Glomerular visceral epithelial cell (primary cell): ENCODE measurements at regions not wholly inside any gene's neighbourhood (a gene's known extent, or its start where the extent isn't known, plus 50 kb on each side); places are given as distances from the start of the nearest gene placed in this dataset.
"Not testable (repeated sequence)": the region's sequence is repeated elsewhere in the genome, so short reads cannot be mapped to it uniquely, and the experiment has no call there.

Source experiments
- DNase-seq: peaks from one replicate; pipeline ENCODE4 v3.0.0-alpha.2; 2016; ENCODE audit errors: extremely low spot score

DNA sequence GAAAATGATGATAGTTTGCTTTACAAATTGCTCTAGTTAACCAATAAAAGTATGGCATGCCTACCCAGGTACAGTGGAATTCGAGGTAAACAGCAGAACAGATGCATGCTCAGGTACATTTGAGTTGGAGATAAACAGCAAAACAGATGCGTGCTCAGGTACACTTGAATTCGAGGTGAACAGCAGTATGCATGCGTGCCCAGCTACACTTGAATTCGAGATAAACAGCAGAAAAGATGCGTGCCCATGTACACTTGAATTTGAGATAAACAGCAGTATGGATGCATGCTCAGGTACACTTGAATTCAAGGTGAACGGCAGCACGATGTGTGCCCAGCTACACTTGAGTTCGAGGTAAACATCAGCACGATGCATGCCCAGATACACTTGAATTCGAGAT, 155.2 kb upstream of the TPTE start:
- DNase-seq, result not testable (repeated sequence)

DNA sequence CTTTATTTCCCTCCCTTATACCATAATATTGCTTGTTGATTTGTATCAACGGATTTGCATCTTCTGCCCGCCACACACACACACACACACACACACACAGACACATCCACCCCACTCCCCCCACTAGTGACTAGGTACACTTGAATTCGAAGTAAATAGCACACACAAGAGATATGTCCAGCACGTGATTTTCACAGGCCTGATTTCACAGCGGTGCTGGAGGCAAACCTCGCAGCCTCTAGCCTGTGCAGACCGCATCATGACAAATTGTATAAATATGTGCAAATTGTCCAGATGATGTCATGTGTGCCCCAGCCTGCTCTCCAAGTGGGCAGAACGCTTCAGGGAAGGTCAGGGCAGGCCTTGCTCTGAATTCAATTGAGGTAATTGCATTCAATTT, 153.8 kb upstream of the TPTE start:
- DNase-seq, result peak; percentile 56

DNA sequence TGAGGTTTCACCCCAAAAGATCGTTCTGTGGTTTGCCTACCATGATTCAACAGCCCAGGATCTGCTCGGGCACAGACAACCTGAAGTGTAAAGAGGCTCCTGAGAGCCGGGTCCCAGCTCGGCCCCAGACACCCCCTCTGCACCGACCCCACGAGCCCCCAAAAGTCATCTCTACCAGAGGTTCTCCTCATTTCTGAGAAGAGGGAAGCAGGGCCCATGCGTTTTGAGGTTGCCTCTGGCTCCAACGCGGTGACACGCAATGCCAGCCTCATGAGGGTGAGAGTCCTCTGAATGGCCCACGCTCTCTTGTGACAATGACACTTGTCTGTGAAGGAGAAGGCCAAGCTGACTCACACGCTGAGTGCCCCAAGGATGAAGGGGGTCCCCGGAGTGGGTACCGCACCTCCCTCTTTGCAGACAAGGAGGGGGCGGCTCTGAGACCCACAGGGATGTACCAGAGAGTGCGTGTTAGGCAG, 153.0 kb upstream of the TPTE start:
- not testable (repeated sequence) for DNase-seq

DNA sequence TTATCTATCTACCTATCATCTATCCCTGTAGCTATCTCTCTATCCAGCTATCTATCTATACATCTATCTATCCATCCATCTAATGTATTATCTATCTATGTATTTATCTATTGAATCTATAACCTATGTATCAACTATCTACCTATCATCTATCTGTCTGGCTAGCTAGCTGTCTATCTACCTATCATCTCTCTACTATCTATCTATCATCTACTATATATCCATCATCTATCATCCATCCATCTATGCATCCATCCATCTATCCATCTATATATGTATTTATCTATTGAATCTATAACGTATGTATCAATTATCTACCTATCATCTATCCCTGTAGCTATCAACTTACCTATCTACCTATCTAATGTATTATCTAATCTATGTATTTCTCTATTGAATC, 152.1 kb upstream of the TPTE start:
- not testable (repeated sequence) for DNase-seq

DNA sequence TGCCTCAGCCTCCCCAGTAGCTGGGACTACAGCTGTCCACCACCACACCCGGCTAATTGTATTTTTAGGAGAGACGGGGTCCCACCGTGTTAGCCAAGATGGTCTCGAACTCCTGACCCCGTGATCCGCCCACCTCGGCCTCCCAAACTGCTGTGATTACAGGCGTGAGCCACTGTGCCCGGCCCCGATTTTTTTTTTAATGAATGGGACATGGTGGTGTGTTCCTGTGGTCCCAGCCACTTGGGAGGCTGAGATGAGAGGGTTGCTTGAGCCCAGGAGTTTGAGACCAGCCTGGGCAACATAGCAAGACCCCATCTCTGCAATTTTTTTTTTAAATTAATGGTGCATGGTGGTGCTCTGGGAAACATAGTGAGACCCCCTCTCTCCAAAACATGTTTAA, 143.6 kb upstream of the TPTE start:
- DNase-seq, result not testable (repeated sequence)

DNA sequence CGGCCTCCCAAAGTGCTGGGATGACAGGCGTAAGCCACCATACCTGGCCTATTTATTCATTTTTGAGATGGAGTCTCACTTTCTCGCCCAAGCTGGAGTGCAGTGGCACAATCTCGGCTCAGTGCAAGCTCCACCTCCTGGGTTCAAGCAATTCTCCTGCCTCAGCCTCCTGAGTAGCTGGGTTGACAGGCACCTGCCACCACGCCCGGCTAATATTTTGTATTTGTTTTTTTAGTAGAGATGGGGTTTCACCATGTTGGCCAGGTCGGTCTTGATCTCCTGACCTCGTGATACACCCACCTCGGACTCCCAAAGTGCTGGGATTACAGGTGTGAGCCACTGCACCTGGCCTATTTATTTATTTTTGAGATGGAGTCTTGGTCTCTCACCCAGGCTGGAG, 141.6 kb upstream of the TPTE start:
- not testable (repeated sequence) for DNase-seq

DNA sequence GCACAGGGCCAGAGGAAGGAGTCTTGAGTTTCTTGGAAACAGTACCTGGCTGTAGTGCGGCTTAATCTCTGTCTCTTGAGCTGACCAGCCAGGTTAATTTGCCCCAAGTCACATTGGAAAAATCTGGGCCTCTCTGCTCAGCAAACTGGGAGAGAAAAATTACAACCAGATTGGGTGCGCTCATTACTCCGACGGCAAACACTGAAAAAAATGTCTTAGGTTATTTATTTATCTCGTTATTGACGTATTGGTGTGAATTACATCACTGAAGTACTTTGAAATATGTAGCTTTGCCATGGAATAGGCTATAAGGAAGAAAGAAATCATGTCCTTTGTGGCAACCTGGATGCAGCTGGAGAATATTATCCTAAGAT, 139.7 kb upstream of the TPTE start:
- DNase-seq, result not testable (repeated sequence)

DNA sequence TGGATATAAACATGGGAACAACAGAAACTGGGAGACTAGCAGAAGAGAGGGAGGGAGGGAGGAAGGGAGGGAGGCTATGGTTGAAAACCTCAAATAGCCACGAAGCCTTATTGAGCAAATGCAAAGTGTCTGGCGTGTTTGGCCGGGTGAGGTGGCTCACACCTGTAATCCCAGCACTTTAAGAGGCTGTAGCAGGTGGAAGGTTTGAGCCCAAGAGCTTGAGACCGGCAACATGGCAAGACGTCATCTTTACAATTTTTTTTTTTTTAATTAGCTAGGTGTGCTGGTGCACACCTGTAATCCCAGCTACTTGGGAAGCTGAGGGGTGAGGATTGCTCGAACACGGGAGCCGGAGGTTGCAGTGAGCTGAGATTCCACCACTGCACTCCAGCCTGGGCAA, 139.2 kb upstream of the TPTE start:
- not testable (repeated sequence) for DNase-seq

DNA sequence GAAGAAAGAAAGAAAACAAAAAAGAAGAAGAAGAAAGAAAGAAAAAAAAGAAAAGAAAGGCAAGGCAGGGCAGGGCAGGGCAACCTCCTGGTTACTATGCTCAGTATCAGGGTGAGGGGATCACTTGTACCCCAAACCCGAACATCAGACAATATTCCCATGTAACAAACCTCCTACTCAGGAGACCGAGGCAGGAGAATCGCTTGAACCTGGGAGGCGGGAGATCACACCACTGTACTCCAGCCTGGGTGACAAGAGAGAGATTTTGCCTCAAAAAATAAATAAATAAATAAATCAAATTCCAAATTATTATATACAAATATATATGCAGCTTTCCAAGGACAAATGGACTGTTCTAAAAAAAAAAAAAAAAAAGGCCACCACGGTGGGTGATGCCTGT, 138.8 kb upstream of the TPTE start:
- DNase-seq, result not testable (repeated sequence)

DNA sequence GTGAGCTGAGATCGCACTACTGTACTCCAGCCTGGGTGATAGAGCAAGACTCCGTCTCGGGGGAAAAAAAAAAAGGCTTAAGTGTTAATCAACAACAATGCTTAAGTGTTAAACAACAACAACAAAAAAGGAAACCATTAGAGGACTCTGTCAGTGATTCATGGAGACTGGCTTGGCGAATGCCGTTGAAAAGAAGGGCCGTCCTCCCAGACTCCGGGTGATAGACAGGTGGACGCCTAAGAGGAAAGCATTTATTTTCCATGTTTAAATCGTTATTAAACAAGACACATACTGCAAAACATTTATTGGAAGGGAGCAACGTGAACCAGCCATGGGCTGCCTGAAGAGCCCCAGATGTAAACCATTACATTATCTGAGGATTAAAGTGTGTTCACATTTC, 137.8 kb upstream of the TPTE start:
- not testable (repeated sequence) for DNase-seq

DNA sequence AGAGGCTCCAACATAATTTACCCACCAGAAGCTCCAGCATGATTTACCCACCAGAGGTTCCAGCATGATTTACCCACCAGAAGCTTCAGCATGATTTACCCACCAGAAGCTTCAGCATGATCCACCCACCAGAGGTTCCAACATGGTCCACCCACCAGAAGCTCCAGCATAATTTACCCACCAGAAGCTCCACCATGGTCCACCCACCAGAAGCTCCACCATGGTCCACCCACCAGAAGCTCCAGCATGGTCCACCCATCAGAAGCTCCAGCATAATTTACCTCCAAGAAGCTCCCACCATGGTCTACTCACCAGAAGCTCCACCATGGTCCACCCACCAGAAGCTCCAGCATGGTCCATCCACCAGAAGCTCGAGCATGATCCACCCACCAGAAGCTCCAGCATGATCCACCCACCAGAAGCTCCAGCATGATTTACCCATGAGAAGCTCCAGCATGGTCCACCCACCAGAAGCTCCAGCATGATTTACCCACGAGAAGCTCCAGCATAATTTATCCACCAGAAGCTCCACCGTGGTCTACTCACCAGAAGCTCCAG, 137.0 kb upstream of the TPTE start:
- DNase-seq, result not testable (repeated sequence)

DNA sequence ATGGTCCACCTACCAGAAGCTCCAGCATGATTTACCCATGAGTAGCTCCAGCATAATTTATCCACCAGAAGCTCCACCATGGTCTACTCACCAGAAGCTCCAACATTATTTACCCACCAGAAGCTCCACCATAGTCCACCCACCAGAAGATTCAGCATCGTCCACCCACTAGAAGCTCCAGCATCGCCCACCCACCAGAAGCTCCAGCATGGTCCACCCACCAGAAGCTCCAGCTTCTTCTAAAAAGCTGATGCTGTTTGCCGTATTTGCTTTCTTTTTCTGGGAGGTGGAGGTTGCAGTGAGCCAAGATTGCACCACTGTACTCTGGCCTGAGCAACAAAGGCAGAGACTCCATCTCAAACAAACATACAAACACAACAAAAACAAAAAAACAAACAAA, 136.2 kb upstream of the TPTE start:
- not testable (repeated sequence) for DNase-seq

DNA sequence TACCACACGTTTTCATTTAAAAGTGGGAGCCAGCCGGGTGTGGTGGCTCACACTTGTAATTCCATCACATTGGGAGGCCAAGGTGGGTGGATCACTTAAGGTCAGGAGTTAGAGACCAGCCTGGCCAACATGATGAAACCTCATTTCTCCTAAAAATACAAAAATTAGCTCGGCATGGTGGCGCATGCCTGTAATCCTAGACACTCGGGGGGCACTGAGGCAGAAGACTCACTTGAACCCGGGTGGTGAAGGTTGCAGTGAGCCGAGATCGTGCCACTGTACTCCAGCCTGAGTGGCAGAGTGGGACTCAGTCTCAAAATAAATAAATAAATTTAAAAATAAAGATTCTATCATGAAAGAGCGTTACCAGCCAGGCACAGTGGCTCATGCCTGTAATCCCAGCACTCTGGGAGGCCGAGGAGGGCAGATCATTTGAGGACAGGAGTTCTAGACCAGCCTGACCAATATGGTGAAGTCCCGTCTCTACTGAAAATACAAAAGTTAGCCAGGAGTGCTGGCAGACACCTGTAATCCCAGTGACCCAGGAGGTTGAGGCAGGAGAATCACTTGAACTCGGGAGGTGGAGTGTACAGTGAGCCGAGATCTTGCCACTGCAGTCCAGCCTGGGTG, 135.4 kb upstream of the TPTE start:
- not testable (repeated sequence) for DNase-seq

DNA sequence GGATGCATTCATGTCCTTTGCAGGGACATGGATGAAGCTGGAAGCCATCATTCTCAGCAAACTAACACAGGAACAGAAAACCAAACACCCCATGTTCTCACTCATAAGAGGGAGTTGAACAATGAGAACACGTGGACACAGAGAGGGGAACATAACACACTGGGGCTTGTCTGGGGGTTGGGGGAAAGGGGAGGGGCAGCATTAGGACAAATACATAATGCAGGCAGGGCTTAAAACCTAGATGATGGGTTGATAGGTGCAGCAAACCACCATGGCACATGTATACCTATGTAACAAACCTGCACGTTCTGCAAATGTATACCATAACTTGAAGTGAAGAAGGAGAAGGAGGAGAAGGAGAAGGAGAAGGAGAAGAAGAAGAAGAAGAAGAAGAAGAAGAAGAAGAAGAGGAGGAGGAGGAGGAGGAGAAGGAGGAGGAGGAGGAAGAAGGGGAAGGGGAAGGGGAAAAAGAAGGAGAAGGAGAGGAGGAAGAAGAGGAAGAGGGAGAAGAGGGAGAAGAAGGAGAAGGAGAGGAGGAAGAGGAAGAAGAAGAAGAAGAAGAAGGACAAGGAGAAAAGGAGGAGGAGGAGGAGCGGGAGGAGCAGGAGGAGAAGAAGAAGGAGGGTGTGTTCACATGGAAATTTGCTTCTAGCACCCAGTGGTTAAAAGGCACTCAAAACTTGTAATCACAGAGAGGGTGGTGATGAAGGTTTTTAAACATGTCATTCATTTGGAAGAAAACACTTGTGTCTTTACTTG, 133.5 kb upstream of the TPTE start:
- DNase-seq, result not testable (repeated sequence)

DNA sequence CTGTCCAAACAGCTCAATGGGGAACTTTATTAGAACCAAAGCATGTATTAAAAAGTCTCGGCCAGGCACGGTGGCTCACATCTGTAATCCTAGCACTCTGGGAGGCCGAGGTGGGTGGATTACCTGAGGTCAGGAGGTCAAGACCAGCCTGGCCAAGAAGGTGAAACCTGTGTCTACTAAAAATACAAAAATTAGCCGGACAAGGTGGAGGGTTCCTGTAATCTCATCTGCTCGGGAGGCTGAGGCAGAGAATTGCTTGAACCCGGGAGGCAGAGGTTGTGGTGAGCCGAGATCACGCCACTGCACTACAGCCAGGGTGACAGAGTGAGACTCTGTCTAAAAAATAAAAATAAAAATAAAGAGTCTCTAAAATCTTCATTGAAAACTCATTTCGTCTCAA, 132.8 kb upstream of the TPTE start:
- not testable (repeated sequence) for DNase-seq

DNA sequence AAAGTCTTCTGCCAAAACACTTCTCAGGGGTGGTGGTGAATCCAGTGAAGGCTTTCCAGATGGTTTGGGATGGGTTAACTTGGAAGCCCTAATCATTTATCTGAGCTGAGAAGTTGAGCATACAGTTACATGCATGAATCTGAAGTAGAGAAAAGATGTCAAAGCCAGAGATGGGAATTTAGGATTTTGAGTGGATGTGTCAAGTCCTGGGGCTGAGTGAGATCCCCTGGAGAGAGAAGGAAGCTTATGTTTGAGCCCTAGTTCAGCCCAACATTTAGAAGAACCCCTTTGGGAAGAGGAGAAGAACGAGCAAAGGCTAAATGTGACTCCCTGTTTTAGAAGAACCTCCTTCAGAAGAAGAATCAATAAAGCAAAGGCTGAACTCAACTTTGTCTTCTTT, 129.1 kb upstream of the TPTE start:
- DNase-seq, result not testable (repeated sequence)

DNA sequence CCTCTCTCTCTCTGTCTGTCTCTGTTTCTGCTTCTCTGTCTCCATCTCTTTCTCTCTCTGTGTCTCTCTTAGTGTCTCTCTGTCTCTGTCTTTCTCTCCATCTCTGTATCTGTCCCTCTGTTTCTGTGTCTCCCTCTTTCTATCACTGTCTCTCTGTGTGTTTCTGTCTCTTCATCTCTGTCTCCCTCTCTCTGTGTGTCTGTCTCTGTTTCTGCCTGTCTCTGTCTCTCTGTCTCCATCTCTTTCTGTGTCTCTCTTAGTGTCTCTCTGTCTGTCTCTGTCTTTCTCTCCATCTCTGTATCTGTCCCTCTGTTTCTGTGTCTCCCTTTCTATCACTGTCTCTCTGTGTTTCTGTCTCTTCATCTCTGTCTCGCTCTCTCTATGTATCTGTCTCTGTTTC, 125.4 kb upstream of the TPTE start:
- not testable (repeated sequence) for DNase-seq

DNA sequence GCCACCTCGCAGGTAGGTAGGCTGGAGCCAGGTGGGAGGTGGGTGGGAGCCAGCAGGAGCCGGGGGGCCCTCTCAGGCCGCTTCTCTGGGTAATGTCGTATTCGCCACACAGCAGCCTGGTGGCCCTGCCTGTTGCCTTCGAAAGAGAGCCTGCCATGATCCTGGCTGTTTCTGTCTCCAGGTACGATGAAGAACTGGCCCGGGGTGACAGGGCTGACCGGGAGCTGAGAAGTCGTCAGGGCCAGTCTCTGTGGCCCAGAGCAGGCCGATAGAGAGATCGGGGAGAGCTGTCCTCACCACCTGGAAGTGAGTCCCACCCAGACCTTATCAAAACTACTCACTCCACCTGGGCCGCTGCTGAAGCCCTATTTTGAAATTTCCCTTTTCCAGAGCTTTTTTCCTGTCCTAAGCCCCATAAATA, 123.9 kb upstream of the TPTE start:
- DNase-seq, result not testable (repeated sequence)

DNA sequence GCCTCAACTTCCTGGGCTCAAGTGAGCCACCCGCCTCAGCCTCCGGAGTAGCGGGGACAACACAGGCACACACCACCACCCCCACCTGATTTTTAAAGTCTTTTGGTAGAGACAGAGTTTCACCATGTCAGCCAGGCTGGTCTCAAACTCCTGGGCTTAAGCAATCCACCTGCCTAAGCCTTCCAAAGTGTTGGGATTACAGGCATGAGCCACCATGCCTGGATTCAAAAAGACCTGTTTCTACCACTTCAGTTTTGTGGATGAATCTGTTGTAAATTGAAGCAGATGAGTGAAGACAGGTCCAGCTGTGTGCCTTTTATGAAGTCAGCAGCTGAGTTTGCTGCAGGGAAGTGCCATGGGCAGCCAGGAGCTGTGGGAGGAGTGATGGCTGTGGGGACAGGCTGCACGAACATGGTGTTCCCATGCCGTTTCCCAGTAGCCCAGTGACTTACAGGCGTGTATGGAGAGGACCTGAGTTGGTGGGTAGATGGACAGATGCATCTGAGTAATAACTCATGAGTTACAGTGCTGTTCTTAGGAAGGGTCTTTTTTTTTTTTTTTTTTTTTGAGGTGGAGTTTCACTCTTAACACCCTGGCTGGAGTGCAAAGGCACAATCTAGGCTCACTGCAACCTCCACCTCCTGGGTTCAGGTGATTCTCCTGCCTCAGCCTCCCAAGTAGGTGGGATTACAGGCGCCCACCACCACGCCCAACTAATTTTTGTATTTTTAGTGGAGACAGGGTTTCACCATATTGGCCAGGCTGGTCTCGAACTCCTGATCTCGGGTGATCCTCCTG, 122.5 kb upstream of the TPTE start:
- DNase-seq, result not testable (repeated sequence)

DNA sequence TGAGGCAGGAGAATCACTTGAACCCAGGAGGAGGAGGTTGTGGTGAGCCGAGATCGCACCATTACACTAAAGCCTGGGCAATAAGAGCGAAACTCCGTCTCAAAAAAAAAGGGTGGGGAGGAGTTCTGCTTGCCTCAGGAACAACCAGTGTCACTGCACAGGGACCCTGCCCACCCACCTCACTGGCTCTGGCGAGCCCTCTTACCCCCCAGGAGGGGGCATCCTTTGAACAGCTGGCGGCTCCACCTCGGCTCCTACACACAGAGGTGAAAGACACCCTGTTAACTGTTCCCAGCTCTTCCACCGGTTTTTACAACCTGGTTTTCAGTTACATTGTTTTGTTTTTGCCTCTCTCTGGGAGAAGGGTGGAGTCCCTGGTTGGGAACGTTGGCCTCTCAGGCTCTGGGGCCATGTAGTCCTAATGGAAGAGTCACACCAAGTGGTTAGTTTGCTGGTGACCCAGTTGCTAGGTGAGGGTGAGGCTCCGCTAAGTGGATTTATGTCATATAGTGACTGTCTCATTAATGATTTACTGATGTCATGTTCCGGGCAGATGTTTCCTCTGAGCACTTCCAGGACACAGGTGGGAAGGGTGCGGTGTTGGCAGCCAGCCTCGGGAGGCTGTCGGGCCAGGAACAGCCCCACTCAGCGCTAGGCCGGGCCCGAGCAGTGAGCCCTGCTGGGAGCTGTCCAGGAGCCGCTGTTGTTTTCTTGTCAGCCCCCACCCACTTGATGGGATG, 120.6 kb upstream of the TPTE start:
- DNase-seq, result not testable (repeated sequence)

DNA sequence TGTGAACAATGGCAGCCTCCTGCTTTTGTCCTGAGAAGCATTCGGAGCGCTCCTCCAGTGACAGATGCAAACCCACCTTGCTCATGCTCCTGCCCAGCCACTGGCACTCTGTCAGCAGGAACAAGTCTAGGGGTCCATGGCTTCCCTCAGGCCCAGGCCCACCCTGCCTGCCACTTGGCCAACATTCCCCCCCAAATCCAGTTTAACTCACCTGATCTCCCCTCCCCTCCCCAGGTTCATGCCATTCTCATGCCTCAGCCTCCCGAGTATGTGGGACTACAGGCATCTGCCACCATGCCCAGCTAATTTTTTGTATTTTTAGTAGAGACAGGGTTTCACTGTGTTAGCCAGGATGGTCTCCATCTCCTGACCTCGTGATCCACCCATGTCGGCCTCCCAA, 118.9 kb upstream of the TPTE start:
- DNase-seq, result not testable (repeated sequence)
